GM12878 (cell line): ENCODE measurements at regions not wholly inside any gene's neighbourhood (a gene's known extent, or its start where the extent isn't known, plus 50 kb on each side); places are given as distances from the start of the nearest gene placed in this dataset.

ENCODE experiments used
- BHLHE40 ChIP-seq, 2 experiments: fragments of 450-650 bp in 1 of 2; IDR thresholded peaks; 2 replicates each; pipeline ENCODE4 v1.6.1; 2011 to 2017; ENCODE audit warnings: low read depth in 2 of 2, borderline replicate concordance in 1 of 2, improper control_type of control experiment in 1 of 2, low read length in 1 of 2, mild to moderate bottlenecking in 1 of 2
- CTCF ChIP-seq, 3 experiments: IDR thresholded peaks in 2 of 3; conservative IDR thresholded peaks in 1 of 3; 2 replicates each; pipeline ENCODE4 v1.5.1; 2011; ENCODE audit warnings: low read depth in 3 of 3, low read length in 3 of 3, mild to moderate bottlenecking in 3 of 3, control low read depth in 2 of 3, moderate library complexity in 2 of 3, inconsistent platforms in 1 of 3, mixed read lengths in 1 of 3; ENCODE audit not compliant: control insufficient read depth in 2 of 3, insufficient read depth in 1 of 3; ENCODE audit errors: extremely low read depth in 1 of 3
- EZH2 ChIP-seq: IDR thresholded peaks from 2 replicates; pipeline ENCODE4 v1.6.1; 2012; ENCODE audit warnings: low read depth, mild to moderate bottlenecking, control low read depth, inconsistent platforms, low read length, borderline replicate concordance; ENCODE audit not compliant: control insufficient read depth
- FOS ChIP-seq: IDR thresholded peaks from 3 replicates; pipeline ENCODE4 v1.6.1; 2011; ENCODE audit warnings: borderline replicate concordance; ENCODE audit not compliant: insufficient read length; ENCODE audit errors: extremely low read depth
- HDGF ChIP-seq: fragments of 450-650 bp; IDR thresholded peaks from 2 replicates; pipeline ENCODE4 v1.6.1; 2016; ENCODE audit warnings: antibody characterized with exemption
- NFYB ChIP-seq: IDR thresholded peaks from 2 replicates; pipeline ENCODE4 v1.6.1; 2011; ENCODE audit warnings: low read depth, mild to moderate bottlenecking, low read length, improper control_type of control experiment, moderate library complexity; ENCODE audit not compliant: insufficient read depth
- NR2F1 ChIP-seq: fragments of 450-650 bp; conservative IDR thresholded peaks from 2 replicates; pipeline ENCODE4 v1.6.1; 2017; ENCODE audit warnings: mild to moderate bottlenecking
- POLR2AphosphoS5 ChIP-seq: IDR thresholded peaks from 2 replicates; pipeline ENCODE4 v1.6.1; 2011; ENCODE audit warnings: mild to moderate bottlenecking, low read length, inconsistent platforms
- RAD21 ChIP-seq: IDR thresholded peaks from 2 replicates; pipeline ENCODE4 v1.6.1; 2011; ENCODE audit warnings: mild to moderate bottlenecking, low read depth, low read length, moderate library complexity; ENCODE audit not compliant: insufficient read depth
- RCOR1 ChIP-seq: conservative IDR thresholded peaks from 2 replicates; pipeline ENCODE4 v1.6.1; 2012; ENCODE audit warnings: low read depth, low read length, improper control_type of control experiment
- REST ChIP-seq: IDR thresholded peaks from 2 replicates; pipeline ENCODE4 v1.6.1; 2012; ENCODE audit warnings: mild to moderate bottlenecking, low read depth, low read length
- USF1 ChIP-seq: IDR thresholded peaks from 2 replicates; pipeline ENCODE4 v1.6.1; 2011; ENCODE audit warnings: borderline replicate concordance, low read depth, mild to moderate bottlenecking, moderate library complexity, mixed read lengths, low read length; ENCODE audit not compliant: insufficient read depth; ENCODE audit errors: extremely low read length

GRCh38 chr2:211157856-211158463, 601.6 kb downstream of the CPS1 start:
- TF ChIP-seq REST (no peak), EZH2 (no peak), USF1 (no peak), CTCF (IDR thresholded peaks at IDR 0.05 in 2 of 3, conservative IDR thresholded peaks at IDR 0.05 in 1 of 3; ENCODE audit: control insufficient read depth in 2 of 3, extremely low read depth in 1 of 3, insufficient read depth in 1 of 3, low read depth in 3 of 3, low read length in 3 of 3) (peak; percentile 73 to 92 (median 79)), NFYB (no peak), BHLHE40 (IDR thresholded peaks at IDR 0.05; ENCODE audit: borderline replicate concordance in 1 of 2, low read depth in 2 of 2, low read length in 1 of 2) (no peak), RCOR1 (no peak), NR2F1 (no peak), FOS (no peak), HDGF (no peak), POLR2AphosphoS5 (no peak), RAD21 (peak; percentile 52)
